Ascending aorta (tissue), 2 donors: ENCODE measurements at regions not wholly inside any gene's neighbourhood (a gene's known extent, or its start where the extent isn't known, plus 50 kb on each side); places are given as distances from the start of the nearest gene placed in this dataset.
A peak's percentile ranks its signal among the peaks of the same experiment; 100 is the strongest.

Experiments
- DNase-seq, 2 donors: peaks; one replicate each; pipeline ENCODE4 v3.0.0-alpha.2; 2019; ENCODE audit warnings: low spot score in 2 of 2
- H3K27ac ChIP-seq, 2 donors: fragments of 200-600 bp; sonication (generic); one replicate each; pipeline ENCODE4 v1.5.1; 2016 to 2017; ENCODE audit warnings: mild to moderate bottlenecking in 1 of 2
- H3K27me3 ChIP-seq: fragments of 200-600 bp; sonication (generic); one replicate; pipeline ENCODE4 v1.5.1; 2017
- H3K36me3 ChIP-seq, 2 donors: fragments of 200-600 bp; sonication (generic); one replicate each; pipeline ENCODE4 v1.5.1; 2016
- H3K4me1 ChIP-seq, 2 donors: fragments of 200-600 bp; sonication (generic); one replicate each; pipeline ENCODE4 v1.5.1; 2016 to 2017; ENCODE audit warnings: mild to moderate bottlenecking in 1 of 2
- H3K4me3 ChIP-seq, 2 donors: fragments of 200-600 bp; sonication (generic); one replicate each; pipeline ENCODE4 v1.5.1; 2016 to 2017; ENCODE audit warnings: mild to moderate bottlenecking in 1 of 2
- H3K9me3 ChIP-seq, 2 donors: fragments of 200-600 bp; sonication (generic); one replicate each; pipeline ENCODE4 v1.5.1; 2016
- CTCF ChIP-seq, 3 experiments: fragments of 200-600 bp in 2 of 3; fragments of 450-650 bp in 1 of 3; sonication (generic) in 2 of 3; IDR thresholded peaks; one replicate each; pipeline ENCODE4 v1.5.1; 2016 to 2019; ENCODE audit warnings: antibody characterized with exemption in 3 of 3, mild to moderate bottlenecking in 1 of 3, moderate library complexity in 1 of 3
- intact Hi-C: fragments of 100-400 bp; cut with DNase I; formaldehyde crosslinking; loops from one replicate; pipeline ENCODE4 v1.15.1; 2023

- DNase-seq = no peak
- Histone ChIP-seq H3K36me3 (no peaks in the 10 kb centered on the region), H3K4me3 (no peak overlapping the region), H3K27me3 (no peaks in the 10 kb centered on the region), H3K4me1 (peaks cover 0 to 11% of the 10 kb centered on the region in 2 donors), H3K27ac (no peak overlapping the region), H3K9me3 (peaks cover 4 to 22% of the 10 kb centered on the region in 2 donors)
- no peak for TF ChIP-seq CTCF (IDR thresholded peaks at IDR 0.05)
- intact Hi-C loops = no loop called here
Observed at GRCh38 chr6:140490081-140490480, 1115.6 kb upstream of the CITED2 start.

GRCh38 chr6:140487586-140487985 is 1113.1 kb upstream of the CITED2 start:
- TF ChIP-seq CTCF (IDR thresholded peaks at IDR 0.05) = no peak
- intact Hi-C loops = no loop called here
- H3K27me3 ChIP-seq = no peaks in the 10 kb centered on the region
- peaks cover 0 to 11% of the 10 kb centered on the region in 2 donors for H3K4me1 ChIP-seq
- H3K9me3 ChIP-seq = peaks cover 4 to 16% of the 10 kb centered on the region in 2 donors
- no peak for DNase-seq
- no peak overlapping the region for H3K27ac ChIP-seq
- H3K36me3 ChIP-seq = no peaks in the 10 kb centered on the region
- H3K4me3 ChIP-seq = no peak overlapping the region

DNA sequence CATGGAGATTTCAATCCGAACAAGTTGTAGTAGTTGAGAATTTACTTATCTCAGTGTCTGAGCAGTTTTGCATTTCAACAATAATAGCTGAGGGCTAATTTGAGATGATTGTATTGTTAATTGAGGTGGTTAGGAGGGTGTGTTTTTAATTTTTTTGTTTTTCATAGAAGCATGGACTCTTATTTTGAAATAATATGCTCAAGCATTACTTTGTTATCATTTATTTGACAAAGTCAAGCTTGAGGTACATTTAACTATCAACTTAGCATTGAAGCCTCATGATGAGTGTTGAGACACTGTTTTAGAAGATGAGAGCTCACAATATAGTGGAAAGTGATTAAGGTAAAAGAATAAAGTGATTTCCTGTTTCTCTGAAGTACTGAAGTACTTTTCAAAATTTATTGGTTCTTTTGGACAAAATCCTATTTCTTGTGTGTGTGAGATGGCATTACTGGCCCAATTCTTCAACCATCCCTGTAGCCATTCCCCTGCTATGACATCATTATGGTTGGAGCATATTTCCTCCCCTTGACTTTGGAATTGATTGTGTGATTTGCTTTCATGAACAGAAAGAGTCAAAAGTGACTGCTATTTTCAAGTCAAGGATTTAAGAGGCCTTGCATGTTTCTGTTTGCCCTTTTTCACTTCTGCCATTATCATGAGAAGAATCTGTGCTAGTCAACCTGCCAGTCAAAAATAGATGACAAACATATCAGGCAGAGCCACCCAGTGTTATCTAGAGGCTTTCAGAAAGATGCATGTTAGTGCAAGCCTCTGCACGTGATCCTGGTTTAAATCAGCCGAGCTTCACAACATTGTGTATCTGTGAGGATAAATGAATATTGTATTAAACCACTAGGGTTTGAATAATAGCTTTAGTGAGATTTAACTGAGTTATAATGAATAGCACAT is 1112.3 kb upstream of the CITED2 start:
- Histone ChIP-seq H3K27ac (peak overlapping the region; percentile 27 to 50), H3K4me3 (peak overlapping the region in 1 of 2 donors; percentile 10), H3K36me3 (no peaks in the 10 kb centered on the region), H3K27me3 (no peaks in the 10 kb centered on the region), H3K9me3 (peaks cover 4 to 11% of the 10 kb centered on the region in 2 donors), H3K4me1 (peaks cover 0 to 11% of the 10 kb centered on the region in 2 donors)
- no peak for DNase-seq
- no peak for TF ChIP-seq CTCF (IDR thresholded peaks at IDR 0.05)
- intact Hi-C loops = no loop called here

- Histone ChIP-seq H3K9me3 (peaks cover 4 to 11% of the 10 kb centered on the region in 2 donors), H3K27me3 (no peaks in the 10 kb centered on the region), H3K4me3 (peak overlapping the region in 1 of 2 donors; percentile 10), H3K36me3 (no peaks in the 10 kb centered on the region), H3K27ac (peak overlapping the region; percentile 42 to 58), H3K4me1 (peaks cover 0 to 11% of the 10 kb centered on the region in 2 donors)
- TF ChIP-seq CTCF (IDR thresholded peaks at IDR 0.05) = no peak
- intact Hi-C loops = no loop called here
- DNase-seq = no peak
Observed at GRCh38 chr6:140485740-140486449, 1111.4 kb upstream of the CITED2 start.

- Histone ChIP-seq H3K9me3 (no peaks in the 10 kb centered on the region), H3K27ac (no peak overlapping the region), H3K4me1 (peaks cover 0 to under 1% of the 10 kb centered on the region in 2 donors), H3K4me3 (no peak overlapping the region), H3K27me3 (no peaks in the 10 kb centered on the region), H3K36me3 (no peaks in the 10 kb centered on the region)
- no peak for DNase-seq
- TF ChIP-seq CTCF (IDR thresholded peaks at IDR 0.05) = no peak
- intact Hi-C loops = no loop called here
Observed at GRCh38 chr6:140480852-140481251, 1106.4 kb upstream of the CITED2 start.
